SIG-M5 treated with dmso at 0.1 percent for 504 hours (cell line): ENCODE measurements at regions not wholly inside any gene's neighbourhood (a gene's known extent, or its start where the extent isn't known, plus 50 kb on each side); places are given as distances from the start of the nearest gene placed in this dataset.
A peak's percentile ranks its signal among the peaks of the same experiment; 100 is the strongest.

ENCODE experiments used
- DNase-seq: peaks from one replicate; lab custom pipeline; 2025; ENCODE audit not compliant: unreplicated experiment; lab: John Stamatoyannopoulos, UW

- DNase-seq: no peak
Observed at GRCh38 chr9:13503599-13503998, 224.1 kb upstream of the MPDZ start.

GRCh38 chr9:13502484-13502883 is 223.0 kb upstream of the MPDZ start:
- no peak for DNase-seq

GRCh38 chr9:13501018-13501417 is 221.5 kb upstream of the MPDZ start:
- no peak for DNase-seq

GRCh38 chr9:13500034-13500433 is 220.5 kb upstream of the MPDZ start:
- DNase-seq: no peak

GRCh38 chr9:13493697-13494096 is 214.2 kb upstream of the MPDZ start:
- no peak for DNase-seq

GRCh38 chr9:13491493-13492424 is 212.3 kb upstream of the MPDZ start:
- no peak for DNase-seq

- no peak for DNase-seq
Observed at GRCh38 chr9:13491138-13491492, 211.6 kb upstream of the MPDZ start.

GRCh38 chr9:13487936-13488335 is 208.4 kb upstream of the MPDZ start:
- no peak for DNase-seq

GRCh38 chr9:13487498-13487897 is 208.0 kb upstream of the MPDZ start:
- no peak for DNase-seq

- no peak for DNase-seq
Observed at GRCh38 chr9:13487071-13487470, 207.6 kb upstream of the MPDZ start.

- DNase-seq: peak; percentile 6
Observed at GRCh38 chr9:13485068-13485596, 205.6 kb upstream of the MPDZ start.

GRCh38 chr9:13484186-13484585 is 204.7 kb upstream of the MPDZ start:
- DNase-seq: no peak

- no peak for DNase-seq
Observed at GRCh38 chr9:13481274-13481673, 201.8 kb upstream of the MPDZ start.

- no peak for DNase-seq
Observed at GRCh38 chr9:13480693-13481092, 201.2 kb upstream of the MPDZ start.

GRCh38 chr9:13479096-13479495 is 199.6 kb upstream of the MPDZ start:
- no peak for DNase-seq

- DNase-seq: no peak
Observed at GRCh38 chr9:13478639-13479038, 199.1 kb upstream of the MPDZ start.

GRCh38 chr9:13478160-13478559 is 198.7 kb upstream of the MPDZ start:
- no peak for DNase-seq

- no peak for DNase-seq
Observed at GRCh38 chr9:13470836-13471235, 191.3 kb upstream of the MPDZ start.

- DNase-seq: no peak
Observed at GRCh38 chr9:13467157-13467556, 187.7 kb upstream of the MPDZ start.

GRCh38 chr9:13461414-13461991 is 182.0 kb upstream of the MPDZ start:
- DNase-seq: no peak

GRCh38 chr9:13459071-13459470 is 179.6 kb upstream of the MPDZ start:
- DNase-seq: no peak

GRCh38 chr9:13457795-13458194 is 178.3 kb upstream of the MPDZ start:
- DNase-seq: no peak
